Motor neuron (in vitro differentiated cells): ENCODE measurements at regions not wholly inside any gene's neighbourhood (a gene's known extent, or its start where the extent isn't known, plus 50 kb on each side); places are given as distances from the start of the nearest gene placed in this dataset.
"Not testable (repeated sequence)": the region's sequence is repeated elsewhere in the genome, so short reads cannot be mapped to it uniquely, and the experiment has no call there.

Experiments used
- ATAC-seq, 8 experiments: fragments of 200-7000 bp; cut with Tn5 transposase; replicated peaks in 6 of 8; 2 replicates each; pipeline ENCODE4 v1.8.0; 2021; ENCODE audit warnings: mild to moderate bottlenecking in 8 of 8, moderate library complexity in 8 of 8
- H3K27ac ChIP-seq, 2 donors: fragments of 250-450 bp; sonication (Bioruptor Pico); 2 replicates each; pipeline ENCODE4 v1.9.0; 2021; ENCODE audit warnings: antibody characterized with exemption in 2 of 2, mild to moderate bottlenecking in 2 of 2, moderate library complexity in 1 of 2
- H3K4me1 ChIP-seq, 2 donors: fragments of 250-450 bp; sonication (Bioruptor Pico); replicated peaks in 1 of 2; 2 replicates each; pipeline ENCODE4 v1.6.1; 2021; ENCODE audit warnings: antibody characterized with exemption in 2 of 2, mild to moderate bottlenecking in 2 of 2, moderate library complexity in 1 of 2
- H3K4me3 ChIP-seq, 5 donors: fragments of 250-450 bp; sonication (Bioruptor Pico); 2 replicates each; pipeline ENCODE4 v1.9.0; 2021; ENCODE audit warnings: antibody characterized with exemption in 5 of 5, mild to moderate bottlenecking in 5 of 5, moderate library complexity in 4 of 5
- WGBS, 10 experiments: fragments of 450-650 bp; shearing (Covaris generic); methylation state at CpG; one replicate each; pipeline ENCODE4 v1.0.0; 2022; 5-methylcytosine and 5-hydroxymethylcytosine counted together
- in situ Hi-C, 9 experiments: fragments of 400-800 bp; cut with MboI; loops; one replicate each; pipeline ENCODE4 v1.15.0; 2021; ENCODE audit warnings: low sequenced_read_pairs in 9 of 9, low pct_unique_long_range_greater_than_20kb in 2 of 9; ENCODE audit not compliant: unreplicated experiment in 9 of 9

- no peak overlapping the region for H3K27ac ChIP-seq
- no peak for ATAC-seq
- 56 to 100% (median 82%) methylated on average over 1 to 2 of the region's 2 CpGs; no CpG with 5 or more reads in 2 of the 10 experiments for WGBS, 10 experiments
- H3K4me1 ChIP-seq = no peaks in the 10 kb centered on the region
- H3K4me3 ChIP-seq = no peak overlapping the region
- in situ Hi-C loops = no loop called here
Measured at GRCh38 chr12:89781946-89782550, 73.4 kb upstream of the ATP2B1 start.

- 60 to 100% (median 94%) methylated on average over 1 of the region's 1 CpG; no CpG with 5 or more reads in 2 of the 10 experiments for WGBS, 10 experiments
- in situ Hi-C loops = no loop called here
- H3K4me1 ChIP-seq = no peaks in the 10 kb centered on the region
- no peak overlapping the region for H3K27ac ChIP-seq
- no peak overlapping the region for H3K4me3 ChIP-seq
- ATAC-seq = peak in 1 of 8 experiments; percentile 27
Measured at GRCh38 chr12:89781156-89781555, 72.5 kb upstream of the ATP2B1 start.

- in situ Hi-C loops = no loop called here
- Histone ChIP-seq H3K4me1 (no peaks in the 10 kb centered on the region), H3K4me3 (no peak overlapping the region), H3K27ac (no peak overlapping the region)
- WGBS, 10 experiments = 100% methylated on average over 1 of the region's 1 CpG; no CpG with 5 or more reads in 5 of the 10 experiments
- ATAC-seq = no peak
Measured at GRCh38 chr12:89779090-89779489, 70.5 kb upstream of the ATP2B1 start.

- 60 to 100% (median 85%) methylated on average over 1 of the region's 2 CpGs; no CpG with 5 or more reads in 6 of the 10 experiments for WGBS, 10 experiments
- Histone ChIP-seq H3K4me1 (no peaks in the 10 kb centered on the region), H3K27ac (no peak overlapping the region), H3K4me3 (no peak overlapping the region)
- ATAC-seq = no peak
- in situ Hi-C loops = no loop called here
Measured at GRCh38 chr12:89777733-89778379, 69.2 kb upstream of the ATP2B1 start.

GRCh38 chr12:89775986-89776365, 67.3 kb upstream of the ATP2B1 start:
- no peaks in the 10 kb centered on the region for H3K4me1 ChIP-seq
- H3K4me3 ChIP-seq = no peak overlapping the region
- ATAC-seq = no peak
- 57 to 100% (median 79%) methylated on average over 1 to 3 of the region's 3 CpGs for WGBS, 10 experiments
- in situ Hi-C loops = no loop called here
- H3K27ac ChIP-seq = no peak overlapping the region

GRCh38 chr12:89775063-89775985, 66.7 kb upstream of the ATP2B1 start:
- Histone ChIP-seq H3K27ac (no peak overlapping the region), H3K4me3 (no peak overlapping the region), H3K4me1 (no peaks in the 10 kb centered on the region)
- peak in 3 of 8 experiments; percentile 82 to 88 (median 85) for ATAC-seq
- WGBS, 10 experiments = 0 to 91% (median 75%) methylated on average over 1 to 6 of the region's 6 CpGs
- in situ Hi-C loops = no loop called here

GRCh38 chr12:89774645-89775044, 66.0 kb upstream of the ATP2B1 start:
- whole genome bisulfite sequencing, 10 experiments = 71 to 100% (median 94%) methylated on average over 1 of the region's 1 CpG; no CpG with 5 or more reads in 4 of the 10 experiments
- Histone ChIP-seq H3K4me3 (no peak overlapping the region), H3K27ac (no peak overlapping the region), H3K4me1 (no peaks in the 10 kb centered on the region)
- in situ Hi-C loops = no loop called here
- peak in 3 of 8 experiments; percentile 41 to 65 (median 56) for ATAC-seq

GRCh38 chr12:89770391-89770790, 61.8 kb upstream of the ATP2B1 start:
- Histone ChIP-seq H3K4me3 (no peak overlapping the region), H3K4me1 (no peaks in the 10 kb centered on the region), H3K27ac (no peak overlapping the region)
- no peak for ATAC-seq
- in situ Hi-C loops = no loop called here

GRCh38 chr12:89769483-89769818, 60.8 kb upstream of the ATP2B1 start:
- no peak for ATAC-seq
- in situ Hi-C loops = no loop called here
- Histone ChIP-seq H3K27ac (no peak overlapping the region), H3K4me1 (no peaks in the 10 kb centered on the region), H3K4me3 (no peak overlapping the region)
- 44 to 100% (median 90%) methylated on average over 1 of the region's 1 CpG; no CpG with 5 or more reads in 4 of the 10 experiments for WGBS, 10 experiments

- in situ Hi-C loops = no loop called here
Measured at GRCh38 chr12:89768586-89769482, 60.2 kb upstream of the ATP2B1 start.

GRCh38 chr12:89765959-89766824, 57.6 kb upstream of the ATP2B1 start:
- in situ Hi-C loops = no loop called here
- no peak overlapping the region for H3K4me3 ChIP-seq
- H3K27ac ChIP-seq = no peak overlapping the region
- no peak for ATAC-seq
- WGBS, 10 experiments = 81 to 100% (median 87%) methylated on average over 1 to 3 of the region's 3 CpGs; no CpG with 5 or more reads in 1 of the 10 experiments
- no peaks in the 10 kb centered on the region for H3K4me1 ChIP-seq

More at GRCh38 chr12:89768586-89769482, 60.2 kb upstream of the ATP2B1 start:
- Histone ChIP-seq H3K4me1 (no peaks in the 10 kb centered on the region), H3K27ac (no peak overlapping the region), H3K4me3 (no peak overlapping the region)
- 10 to 85% (median 70%) methylated on average over 1 to 3 of the region's 3 CpGs; no CpG with 5 or more reads in 2 of the 10 experiments for WGBS, 10 experiments
- peak in 3 of 8 experiments; percentile 41 to 86 (median 75) for ATAC-seq

- ATAC-seq, H3K4me3 ChIP-seq, in situ Hi-C loops, H3K4me1 ChIP-seq, H3K27ac ChIP-seq: not testable (repeated sequence)
- 95 to 100% (median 100%) methylated on average over 1 to 4 of the region's 4 CpGs; no CpG with 5 or more reads in 3 of the 10 experiments for whole genome bisulfite sequencing, 10 experiments
Measured at GRCh38 chr12:89764164-89764563, 55.5 kb upstream of the ATP2B1 start.
